ENCODE measurements at regions not wholly inside any gene's neighbourhood (a gene's known extent, or its start where the extent isn't known, plus 50 kb on each side); places are given as distances from the start of the nearest gene placed in this dataset.

- CTCF ChIA-PET, result no interaction called here
- H3K27ac Mint-ChIP-seq, result no peak overlapping the region
- H3K9me3 Mint-ChIP-seq, result peaks cover 20% of the 10 kb centered on the region
- ATAC-seq (no peak), DNase-seq (ENCODE audit: low spot score) (no peak)
- H3K4me1 Mint-ChIP-seq, result no peaks in the 10 kb centered on the region
- H3K36me3 Mint-ChIP-seq, result peaks cover 5% of the 10 kb centered on the region; the same call in 1 of the 2 replicates
- no peak for TF ChIP-seq ZNF671 (CRISPR knock-in tag; IDR thresholded peaks at IDR 0.05)
- no peak for TF ChIP-seq ZBTB21 (CRISPR knock-in tag; IDR thresholded peaks at IDR 0.05; ENCODE audit: borderline replicate concordance)
- POLR2A ChIA-PET, result no interaction called here
- no peaks in the 10 kb centered on the region for H3K27me3 Mint-ChIP-seq (ENCODE audit: low read depth)
- no peak overlapping the region for H3K4me3 Mint-ChIP-seq
Observed at GRCh38 chr2:199148076-199148845, 309.5 kb downstream of the SATB2 start.

GRCh38 chr2:199147216-199147615, 310.5 kb downstream of the SATB2 start:
- CTCF ChIA-PET, result no interaction called here
- H3K27ac Mint-ChIP-seq, result no peak overlapping the region
- peaks cover 7% of the 10 kb centered on the region for H3K36me3 Mint-ChIP-seq
- H3K4me1 Mint-ChIP-seq, result no peaks in the 10 kb centered on the region
- ATAC-seq (no peak), DNase-seq (ENCODE audit: low spot score) (no peak)
- H3K4me3 Mint-ChIP-seq, result no peak overlapping the region
- POLR2A ChIA-PET, result no interaction called here
- TF ChIP-seq GABPB1 (CRISPR knock-in tag; IDR thresholded peaks at IDR 0.05) (no peak), NFE2L1 (CRISPR knock-in tag; IDR thresholded peaks at IDR 0.05) (no peak), MXD4 (CRISPR knock-in tag; IDR thresholded peaks at IDR 0.05; ENCODE audit: borderline replicate concordance) (no peak), PREB (CRISPR knock-in tag; IDR thresholded peaks at IDR 0.05; ENCODE audit: borderline replicate concordance) (no peak), AFF4 (CRISPR knock-in tag; IDR thresholded peaks at IDR 0.05; ENCODE audit: borderline replicate concordance) (no peak), E2F1 (CRISPR knock-in tag; IDR thresholded peaks at IDR 0.05) (no peak), FOXP4 (CRISPR knock-in tag; IDR thresholded peaks at IDR 0.05) (no peak), MYBL2 (CRISPR knock-in tag; IDR thresholded peaks at IDR 0.05) (no peak), KAT7 (CRISPR knock-in tag; IDR thresholded peaks at IDR 0.05; ENCODE audit: borderline replicate concordance) (no peak), AR (CRISPR knock-in tag; IDR thresholded peaks at IDR 0.05) (no peak), ATF2 (CRISPR knock-in tag; IDR thresholded peaks at IDR 0.05; ENCODE audit: borderline replicate concordance, low read depth) (no peak), ESRRA (CRISPR knock-in tag; IDR thresholded peaks at IDR 0.05; ENCODE audit: borderline replicate concordance) (no peak), ZNF232 (CRISPR knock-in tag; IDR thresholded peaks at IDR 0.05) (no peak), CREB1 (CRISPR knock-in tag; IDR thresholded peaks at IDR 0.05) (no peak)
- no peaks in the 10 kb centered on the region; the same call in 1 of the 2 replicates for H3K27me3 Mint-ChIP-seq (ENCODE audit: low read depth)
- peaks cover 23% of the 10 kb centered on the region for H3K9me3 Mint-ChIP-seq

Measured in WTC11 (cell line).